OCI-LY7 (cell line): ENCODE measurements at regions not wholly inside any gene's neighbourhood (a gene's known extent, or its start where the extent isn't known, plus 50 kb on each side); places are given as distances from the start of the nearest gene placed in this dataset.
"Not testable (repeated sequence)": the region's sequence is repeated elsewhere in the genome, so short reads cannot be mapped to it uniquely, and the experiment has no call there.

Source experiments
- BruUV-seq: library from RNA; stranded (reverse); fragments of 400-500 nt; replicated peaks from 2 replicates; lab custom pipeline; 2021; lab: Mats Ljungman, UMichigan
- CTCF ChIA-PET: fragments of 300-600 bp; sonication (Branson Sonifier 250); formaldehyde crosslinking; loops from one replicate; lab custom pipeline; 2022; ENCODE audit warnings: antibody characterized with exemption; ENCODE audit not compliant: unreplicated experiment; lab: Charles Lee
- POLR2A ChIA-PET: fragments of 300-600 bp; sonication (Branson Sonifier 250); formaldehyde crosslinking; loops from one replicate; lab custom pipeline; 2022; ENCODE audit warnings: antibody characterized with exemption; lab: Charles Lee
- DNase-seq: peaks from one replicate; pipeline ENCODE4 v3.0.0-alpha.2; 2015; ENCODE audit warnings: low spot score
- H2AFZ ChIP-seq: fragments of 200-600 bp; sonication (generic), shearing (Covaris generic); 2 replicates; pipeline ENCODE4 v1.6.1; 2014; ENCODE audit warnings: mild to moderate bottlenecking, antibody characterized with exemption, low read length, moderate library complexity
- H3K27ac ChIP-seq: fragments of 200-600 bp; sonication (generic); 2 replicates; pipeline ENCODE4 v1.5.1; 2014; ENCODE audit warnings: mixed run types, low read depth, mild to moderate bottlenecking, moderate library complexity, low read length, inconsistent platforms; ENCODE audit not compliant: poor library complexity, severe bottlenecking
- H3K36me3 ChIP-seq: fragments of 200-600 bp; sonication (generic); 2 replicates; pipeline ENCODE4 v1.6.1; 2014; ENCODE audit warnings: mild to moderate bottlenecking, antibody characterized with exemption, low read length, moderate library complexity, mixed read lengths; ENCODE audit not compliant: insufficient read depth
- H3K4me1 ChIP-seq: fragments of 200-600 bp; sonication (generic); 2 replicates; pipeline ENCODE4 v1.5.1; 2014; ENCODE audit warnings: mild to moderate bottlenecking, low read length; ENCODE audit not compliant: insufficient read depth, poor library complexity, severe bottlenecking
- H3K4me2 ChIP-seq: fragments of 200-600 bp; sonication (generic); 2 replicates; pipeline ENCODE4 v1.6.1; 2014; ENCODE audit warnings: mild to moderate bottlenecking, low read length
- H3K4me3 ChIP-seq: fragments of 200-600 bp; sonication (generic); 2 replicates; pipeline ENCODE4 v1.5.1; 2014; ENCODE audit warnings: mild to moderate bottlenecking, low read depth, low read length; ENCODE audit not compliant: poor library complexity, severe bottlenecking
- H3K79me2 ChIP-seq: fragments of 200-600 bp; sonication (generic); 2 replicates; pipeline ENCODE4 v1.6.1; 2016; ENCODE audit warnings: low read depth, mild to moderate bottlenecking, low read length, moderate library complexity, mixed read lengths; ENCODE audit not compliant: insufficient read depth
- H3K9me2 ChIP-seq: fragments of 200-600 bp; sonication (generic); 2 replicates; pipeline ENCODE4 v1.6.1; 2016; ENCODE audit warnings: mild to moderate bottlenecking, low read length, mixed read lengths; ENCODE audit not compliant: insufficient read depth
- H3K9me3 ChIP-seq: fragments of 200-600 bp; sonication (generic); 2 replicates; pipeline ENCODE4 v1.6.1; 2014; ENCODE audit warnings: mild to moderate bottlenecking, mixed run types, low read length, mixed read lengths
- H4K20me1 ChIP-seq: fragments of 200-600 bp; sonication (generic); 2 replicates; pipeline ENCODE4 v1.6.1; 2014; ENCODE audit warnings: mild to moderate bottlenecking, antibody characterized with exemption, low read length, moderate library complexity, mixed read lengths; ENCODE audit not compliant: insufficient read depth
- CTCF ChIP-seq: fragments of 200-600 bp; sonication (generic); conservative IDR thresholded peaks from 2 replicates; pipeline ENCODE4 v1.5.1; 2014; ENCODE audit warnings: mild to moderate bottlenecking, antibody characterized with exemption, low read length, moderate library complexity, mixed read lengths
- EZH2phosphoT487 ChIP-seq: fragments of 200-600 bp; sonication (generic); IDR thresholded peaks from 2 replicates; pipeline ENCODE4 v1.6.1; 2018; ENCODE audit warnings: low read depth, borderline replicate concordance, mild to moderate bottlenecking, mixed run types, antibody characterized with exemption, low read length, moderate library complexity, mixed read lengths
- intact Hi-C: fragments of 100-400 bp; cut with micrococcal nuclease; formaldehyde crosslinking; loops from one replicate; pipeline ENCODE4 v1.10.0; 2022; ENCODE audit not compliant: unreplicated experiment

GRCh38 chr1:30524840-30525617, 198.4 kb downstream of the MATN1 start:
- Histone ChIP-seq H3K9me3 (no peaks in the 10 kb centered on the region), H3K9me2 (no peaks in the 10 kb centered on the region), H4K20me1 (no peaks in the 10 kb centered on the region), H3K4me2 (no peak overlapping the region), H2AFZ (no peak overlapping the region), H3K4me1 (no peaks in the 10 kb centered on the region), H3K36me3 (no peaks in the 10 kb centered on the region), H3K27ac (no peak overlapping the region), H3K79me2 (no peaks in the 10 kb centered on the region), H3K4me3 (no peak overlapping the region)
- no peak for DNase-seq
- intact Hi-C loops = no loop called here
- no peak for TF ChIP-seq CTCF
- TF ChIP-seq EZH2phosphoT487 = no peak
- ChIA-PET POLR2A (no interaction called here), CTCF (no interaction called here)
- no TSS peak for BruUV-seq

- POLR2A ChIA-PET, H4K20me1 ChIP-seq, H3K79me2 ChIP-seq, H3K36me3 ChIP-seq, BruUV-seq, CTCF ChIA-PET, H3K27ac ChIP-seq, H3K9me3 ChIP-seq, H3K9me2 ChIP-seq, H3K4me1 ChIP-seq, H2AFZ ChIP-seq, H3K4me2 ChIP-seq, H3K4me3 ChIP-seq, DNase-seq, intact Hi-C loops: not testable (repeated sequence)
These were observed 199.3 kb downstream of the MATN1 start for GRCh38 chr1:30524025-30524555.

GRCh38 chr1:30523055-30524020, 200.0 kb downstream of the MATN1 start:
- Histone ChIP-seq H3K79me2 (no peaks in the 10 kb centered on the region), H3K4me1 (no peaks in the 10 kb centered on the region), H3K4me2 (no peak overlapping the region), H3K9me2 (no peaks in the 10 kb centered on the region), H4K20me1 (no peaks in the 10 kb centered on the region), H3K27ac (no peak overlapping the region), H3K9me3 (no peaks in the 10 kb centered on the region), H3K36me3 (no peaks in the 10 kb centered on the region), H3K4me3 (no peak overlapping the region), H2AFZ (no peak overlapping the region)
- BruUV-seq = no TSS peak
- DNase-seq = no peak
- intact Hi-C loops = no loop called here
- ChIA-PET POLR2A (no interaction called here), CTCF (no interaction called here)
- TF ChIP-seq CTCF = no peak
